Loucy (cell line): ENCODE measurements at regions not wholly inside any gene's neighbourhood (a gene's known extent, or its start where the extent isn't known, plus 50 kb on each side); places are given as distances from the start of the nearest gene placed in this dataset.

Experiments used
- EZH2phosphoT487 ChIP-seq: fragments of 200-600 bp; IDR thresholded peaks from 2 replicates; pipeline ENCODE4 v1.6.1; 2018; ENCODE audit warnings: antibody characterized with exemption, mild to moderate bottlenecking, moderate library complexity, borderline replicate concordance
- TF ChIP-seq, protein P1 (sequence below): fragments of 200-600 bp; sonication (generic); conservative IDR thresholded peaks from 2 replicates; pipeline ENCODE4 v1.5.1; 2014; ENCODE audit warnings: mild to moderate bottlenecking, antibody characterized with exemption, low read length

DNA sequence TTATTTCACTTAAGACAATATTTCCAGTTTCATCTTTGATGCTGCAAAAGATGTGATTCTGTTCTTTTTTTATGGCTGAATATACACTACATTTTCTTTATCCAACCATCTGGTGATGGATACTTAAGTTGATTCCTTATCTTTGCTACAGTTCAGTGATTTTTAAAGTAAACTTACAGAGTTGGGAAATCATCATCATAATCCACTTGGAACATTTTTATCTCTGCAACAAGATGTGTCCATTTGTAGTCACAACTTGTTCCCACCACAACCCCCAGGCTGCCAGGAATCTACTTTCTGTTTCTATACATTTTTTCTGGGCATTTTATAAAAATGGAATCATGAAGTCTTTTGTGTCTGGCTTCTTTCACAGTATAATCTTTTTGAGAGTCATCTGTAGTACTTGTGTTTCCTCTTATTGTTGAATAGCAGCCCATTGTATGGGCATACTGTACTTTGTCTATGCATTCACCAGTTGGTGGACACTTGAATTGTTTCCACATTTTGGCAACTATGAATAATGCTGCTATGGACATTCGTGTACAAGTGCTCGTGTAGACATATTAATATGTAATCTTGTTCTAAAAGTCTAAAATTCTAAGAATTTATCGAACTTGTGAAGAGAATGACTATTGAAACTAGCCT lies 212.5 kb upstream of the DDHD1 start:
- TF ChIP-seq, protein P1, sequence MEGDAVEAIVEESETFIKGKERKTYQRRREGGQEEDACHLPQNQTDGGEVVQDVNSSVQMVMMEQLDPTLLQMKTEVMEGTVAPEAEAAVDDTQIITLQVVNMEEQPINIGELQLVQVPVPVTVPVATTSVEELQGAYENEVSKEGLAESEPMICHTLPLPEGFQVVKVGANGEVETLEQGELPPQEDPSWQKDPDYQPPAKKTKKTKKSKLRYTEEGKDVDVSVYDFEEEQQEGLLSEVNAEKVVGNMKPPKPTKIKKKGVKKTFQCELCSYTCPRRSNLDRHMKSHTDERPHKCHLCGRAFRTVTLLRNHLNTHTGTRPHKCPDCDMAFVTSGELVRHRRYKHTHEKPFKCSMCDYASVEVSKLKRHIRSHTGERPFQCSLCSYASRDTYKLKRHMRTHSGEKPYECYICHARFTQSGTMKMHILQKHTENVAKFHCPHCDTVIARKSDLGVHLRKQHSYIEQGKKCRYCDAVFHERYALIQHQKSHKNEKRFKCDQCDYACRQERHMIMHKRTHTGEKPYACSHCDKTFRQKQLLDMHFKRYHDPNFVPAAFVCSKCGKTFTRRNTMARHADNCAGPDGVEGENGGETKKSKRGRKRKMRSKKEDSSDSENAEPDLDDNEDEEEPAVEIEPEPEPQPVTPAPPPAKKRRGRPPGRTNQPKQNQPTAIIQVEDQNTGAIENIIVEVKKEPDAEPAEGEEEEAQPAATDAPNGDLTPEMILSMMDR, result no peak
- TF ChIP-seq EZH2phosphoT487, result no peak
